Liver (tissue), 8 donors: ENCODE measurements at regions not wholly inside any gene's neighbourhood (a gene's known extent, or its start where the extent isn't known, plus 50 kb on each side); places are given as distances from the start of the nearest gene placed in this dataset.
A peak's percentile ranks its signal among the peaks of the same experiment; 100 is the strongest.

ENCODE experiments used
- DNase-seq: peaks from one replicate; pipeline ENCODE4 v3.0.0-alpha.2; 2017; ENCODE audit warnings: low spot score
- H3K27ac ChIP-seq, 2 donors: one replicate each; pipeline ENCODE4 v1.7.0; 2013; ENCODE audit warnings: inconsistent platforms in 2 of 2, low read length in 2 of 2, control low read depth in 1 of 2, low read depth in 1 of 2, mild to moderate bottlenecking in 1 of 2
- H3K27me3 ChIP-seq, 4 donors: one replicate each; pipeline versions ENCODE4 v1.6.1 to v1.7.0; 2013; ENCODE audit warnings: low read length in 3 of 4, inconsistent platforms in 1 of 4, mild to moderate bottlenecking in 1 of 4, moderate library complexity in 1 of 4; ENCODE audit not compliant: control insufficient read depth in 4 of 4, insufficient read depth in 4 of 4
- H3K36me3 ChIP-seq, 4 donors: one replicate each; pipeline versions ENCODE4 v1.6.1 to v1.7.0; 2013; ENCODE audit warnings: low read length in 3 of 4, mild to moderate bottlenecking in 3 of 4, low read depth in 1 of 4, moderate library complexity in 1 of 4; ENCODE audit not compliant: control insufficient read depth in 4 of 4, insufficient read depth in 3 of 4
- H3K4me1 ChIP-seq, 4 donors: one replicate each; pipeline versions ENCODE4 v1.6.1 to v1.7.0; 2013; ENCODE audit warnings: low read length in 3 of 4, mild to moderate bottlenecking in 3 of 4, moderate library complexity in 1 of 4; ENCODE audit not compliant: control insufficient read depth in 4 of 4, insufficient read depth in 4 of 4
- H3K4me3 ChIP-seq, 3 donors: one replicate each; pipeline versions ENCODE4 v1.6.1 to v1.7.0; 2013; ENCODE audit warnings: low read length in 3 of 3, control low read depth in 1 of 3, low read depth in 1 of 3, mild to moderate bottlenecking in 1 of 3
- H3K9ac ChIP-seq, 2 donors: one replicate each; pipeline ENCODE4 v1.7.0; 2013; ENCODE audit warnings: low read length in 2 of 2, mild to moderate bottlenecking in 2 of 2, moderate library complexity in 2 of 2, control low read depth in 1 of 2, low read depth in 1 of 2
- H3K9me3 ChIP-seq, 4 donors: one replicate each; pipeline versions ENCODE4 v1.6.1 to v1.7.0; 2013; ENCODE audit warnings: low read length in 3 of 4; ENCODE audit not compliant: control insufficient read depth in 4 of 4
- CTCF ChIP-seq: fragments of 150-350 bp; IDR thresholded peaks from 2 replicates; pipeline ENCODE4 v1.5.1; 2017; ENCODE audit warnings: improper control_type of control experiment, low read depth, low read length; ENCODE audit not compliant: missing input control
- EGR1 ChIP-seq, 2 donors: IDR thresholded peaks; 2 replicates each; pipeline ENCODE4 v1.6.1; 2016 to 2018; ENCODE audit warnings: antibody characterized with exemption in 2 of 2, low read depth in 2 of 2
- FOXA1 ChIP-seq: IDR thresholded peaks from 2 replicates; pipeline ENCODE4 v1.6.1; 2016; ENCODE audit warnings: antibody characterized with exemption
- FOXA2 ChIP-seq: IDR thresholded peaks from 2 replicates; pipeline ENCODE4 v1.6.1; 2016; ENCODE audit warnings: antibody characterized with exemption
- GABPA ChIP-seq, 2 donors: IDR thresholded peaks in 1 of 2; conservative IDR thresholded peaks in 1 of 2; 2 replicates each; pipeline ENCODE4 v1.6.1; 2016; ENCODE audit warnings: antibody characterized with exemption in 2 of 2, mild to moderate bottlenecking in 1 of 2, moderate library complexity in 1 of 2
- HNF4A ChIP-seq, 2 donors: conservative IDR thresholded peaks; 2 replicates each; pipeline ENCODE4 v1.6.1; 2016; ENCODE audit warnings: antibody characterized with exemption in 2 of 2, mild to moderate bottlenecking in 2 of 2
- HNF4G ChIP-seq: IDR thresholded peaks from 2 replicates; pipeline ENCODE4 v1.6.1; 2016; ENCODE audit warnings: antibody characterized with exemption
- JUND ChIP-seq, 2 donors: IDR thresholded peaks; 2 replicates each; pipeline ENCODE4 v1.6.1; 2016; ENCODE audit warnings: antibody characterized with exemption in 2 of 2
- MAX ChIP-seq: IDR thresholded peaks from 2 replicates; pipeline ENCODE4 v1.6.1; 2016; ENCODE audit warnings: antibody characterized with exemption
- NR2F2 ChIP-seq: IDR thresholded peaks from 2 replicates; pipeline ENCODE4 v1.6.1; 2016; ENCODE audit warnings: antibody characterized with exemption
- RAD21 ChIP-seq, 2 donors: IDR thresholded peaks; 2 replicates each; pipeline ENCODE4 v1.6.1; 2016; ENCODE audit warnings: antibody characterized with exemption in 2 of 2, mild to moderate bottlenecking in 2 of 2
- REST ChIP-seq: IDR thresholded peaks from 2 replicates; pipeline ENCODE4 v1.6.1; 2016; ENCODE audit warnings: antibody characterized with exemption, mild to moderate bottlenecking
- RXRA ChIP-seq, 2 donors: IDR thresholded peaks; 2 replicates each; pipeline ENCODE4 v1.6.1; 2017 to 2018; ENCODE audit warnings: antibody characterized with exemption in 2 of 2, mild to moderate bottlenecking in 1 of 2
- SP1 ChIP-seq: IDR thresholded peaks from 2 replicates; pipeline ENCODE4 v1.6.1; 2018; ENCODE audit warnings: antibody characterized with exemption, mild to moderate bottlenecking
- TAF1 ChIP-seq: conservative IDR thresholded peaks from 2 replicates; pipeline ENCODE4 v1.6.1; 2016; ENCODE audit warnings: antibody characterized with exemption, mild to moderate bottlenecking
- YY1 ChIP-seq: IDR thresholded peaks from 2 replicates; pipeline ENCODE4 v1.6.1; 2016; ENCODE audit warnings: antibody characterized with exemption, mild to moderate bottlenecking
- ZBTB33 ChIP-seq: IDR thresholded peaks from 2 replicates; pipeline ENCODE4 v1.6.1; 2016; ENCODE audit warnings: antibody characterized with exemption
- WGBS: extraction: QIAGEN DNeasy Blood & Tissue Kit; methylation state at CpG from one replicate; pipeline ENCODE4 v1.1.7; 2013; 5-methylcytosine and 5-hydroxymethylcytosine counted together
- donor health status: healthy.
- donor health status: healthy.
- donor health status: healthy.
- donor health status: healthy.
- donor health status: healthy.

GRCh38 chr5:100424017-100424416, 111.2 kb upstream of the FAM174A start:
- no peak for TF ChIP-seq RXRA (IDR thresholded peaks at IDR 0.05)
- TF ChIP-seq EGR1 (IDR thresholded peaks at IDR 0.05; ENCODE audit: low read depth in 2 of 2) = no peak
- TF ChIP-seq FOXA2 = no peak
- no peak for TF ChIP-seq YY1
- TF ChIP-seq MAX = no peak
- TF ChIP-seq FOXA1 = no peak
- no peak for TF ChIP-seq CTCF
- TF ChIP-seq NR2F2 = no peak
- TF ChIP-seq REST = no peak
- no peak for TF ChIP-seq HNF4A (conservative IDR thresholded peaks at IDR 0.05)
- no peak for TF ChIP-seq JUND (IDR thresholded peaks at IDR 0.05)
- TF ChIP-seq GABPA (IDR thresholded peaks at IDR 0.05 in 1 of 2, conservative IDR thresholded peaks at IDR 0.05 in 1 of 2) = no peak
- Histone ChIP-seq H3K4me1 (no peaks in the 10 kb centered on the region), H3K27ac (no peak overlapping the region), H3K27me3 (no peaks in the 10 kb centered on the region), H3K9me3 (peaks cover 0 to 7% (median 4%) of the 10 kb centered on the region in 4 donors), H3K36me3 (no peaks in the 10 kb centered on the region), H3K9ac (no peak overlapping the region), H3K4me3 (peak overlapping the region in 1 of 3 donors; percentile 20)
- no peak for DNase-seq
- 83% methylated on average over 1 of the region's 4 CpGs for WGBS

- Histone ChIP-seq H3K27me3 (no peaks in the 10 kb centered on the region), H3K36me3 (no peaks in the 10 kb centered on the region), H3K9me3 (peaks cover 0 to 7% (median 4%) of the 10 kb centered on the region in 4 donors), H3K9ac (no peak overlapping the region), H3K4me3 (no peak overlapping the region), H3K27ac (no peak overlapping the region), H3K4me1 (no peaks in the 10 kb centered on the region)
- TF ChIP-seq HNF4G (no peak), SP1 (no peak), CTCF (no peak), RAD21 (IDR thresholded peaks at IDR 0.05) (no peak), JUND (IDR thresholded peaks at IDR 0.05) (no peak), MAX (no peak), TAF1 (no peak), ZBTB33 (no peak)
- DNase-seq = no peak
- 83% methylated on average over 5 of the region's 5 CpGs for WGBS
Observed at GRCh38 chr5:100423330-100423729, 111.8 kb upstream of the FAM174A start.
